Activated naive CD4-positive, alpha-beta T cell treated with anti-CD3 and anti-CD28 coated beads for 36 hours (primary cell): ENCODE measurements at regions not wholly inside any gene's neighbourhood (a gene's known extent, or its start where the extent isn't known, plus 50 kb on each side); places are given as distances from the start of the nearest gene placed in this dataset.

Experiments
- CTCF ChIA-PET: fragments of 350-600 bp; sonication (Branson Sonifier 250); formaldehyde crosslinking; loops from one replicate; lab custom pipeline; 2021; ENCODE audit warnings: antibody characterized with exemption; lab: Charles Lee
- DNase-seq: peaks from one replicate; pipeline ENCODE4 v3.0.0-alpha.2; 2020
- H3K27ac Mint-ChIP-seq: one replicate; pipeline ENCODE4 v1.8.0; 2021; ENCODE audit warnings: mild to moderate bottlenecking, mixed read lengths
- H3K27me3 Mint-ChIP-seq: one replicate; pipeline ENCODE4 v1.8.0; 2021; ENCODE audit warnings: low read depth, mixed read lengths
- H3K36me3 Mint-ChIP-seq: one replicate; pipeline ENCODE4 v1.8.0; 2021; ENCODE audit warnings: low read depth, mixed read lengths
- H3K4me1 Mint-ChIP-seq: one replicate; pipeline ENCODE4 v1.8.0; 2021; ENCODE audit warnings: low read depth, mixed read lengths
- H3K4me3 Mint-ChIP-seq: one replicate; pipeline ENCODE4 v1.8.0; 2021; ENCODE audit warnings: mild to moderate bottlenecking, moderate library complexity, mixed read lengths
- H3K9me3 Mint-ChIP-seq: one replicate; pipeline ENCODE4 v1.8.0; 2021; ENCODE audit warnings: mixed read lengths
- intact Hi-C: fragments of 100-400 bp; cut with micrococcal nuclease; formaldehyde crosslinking; loops from one replicate; pipeline ENCODE4 v1.15.1; 2023

DNA sequence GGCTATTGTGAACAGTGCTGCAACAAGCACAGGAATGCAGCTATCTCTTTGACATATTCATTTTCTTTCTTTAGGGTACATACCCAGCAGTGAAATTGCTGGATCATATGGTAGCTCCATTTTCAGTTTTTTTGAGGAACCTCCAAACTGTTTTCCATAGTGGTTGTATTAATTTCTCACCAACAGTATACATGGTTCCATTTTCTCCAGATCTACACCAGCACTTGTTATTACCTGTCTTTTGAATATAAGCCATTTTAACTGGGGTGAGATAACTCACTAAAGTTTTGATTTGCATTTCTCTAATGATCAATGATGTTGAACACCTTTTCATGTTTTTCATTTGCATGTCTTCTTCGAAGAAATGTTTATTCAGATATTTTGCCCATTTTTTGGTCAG is 241.1 kb upstream of the AGTR2 start:
- Mint-ChIP-seq H3K4me1 (no peaks in the 10 kb centered on the region), H3K27me3 (no peaks in the 10 kb centered on the region), H3K36me3 (no peaks in the 10 kb centered on the region), H3K4me3 (no peak overlapping the region), H3K9me3 (peaks cover 21% of the 10 kb centered on the region), H3K27ac (no peak overlapping the region)
- no peak for DNase-seq
- CTCF ChIA-PET = no interaction called here
- intact Hi-C loops = no loop called here

DNA sequence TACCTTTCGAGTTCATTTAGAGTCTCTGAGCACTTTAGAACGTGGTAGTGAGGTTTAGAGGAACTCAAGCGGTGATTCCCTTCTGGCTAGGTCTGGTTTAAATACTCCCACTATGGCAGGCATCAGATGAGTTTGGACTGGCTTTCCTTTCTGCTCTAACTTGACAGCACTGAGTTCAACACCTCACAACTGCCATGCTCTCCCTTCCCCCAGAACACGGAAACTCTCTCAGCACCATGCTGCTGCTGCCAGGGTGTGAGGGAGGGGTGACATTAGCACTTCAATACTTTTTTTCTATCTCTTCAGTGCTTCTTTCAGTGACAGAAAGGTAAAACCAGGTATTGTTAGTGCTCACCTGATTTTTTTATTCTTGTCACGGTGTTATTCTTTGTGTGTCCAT is 234.5 kb upstream of the AGTR2 start:
- CTCF ChIA-PET = no interaction called here
- Mint-ChIP-seq H3K36me3 (no peaks in the 10 kb centered on the region), H3K9me3 (peaks cover 2% of the 10 kb centered on the region), H3K27ac (no peak overlapping the region), H3K4me1 (no peaks in the 10 kb centered on the region), H3K27me3 (no peaks in the 10 kb centered on the region), H3K4me3 (no peak overlapping the region)
- intact Hi-C loops = no loop called here
- no peak for DNase-seq

DNA sequence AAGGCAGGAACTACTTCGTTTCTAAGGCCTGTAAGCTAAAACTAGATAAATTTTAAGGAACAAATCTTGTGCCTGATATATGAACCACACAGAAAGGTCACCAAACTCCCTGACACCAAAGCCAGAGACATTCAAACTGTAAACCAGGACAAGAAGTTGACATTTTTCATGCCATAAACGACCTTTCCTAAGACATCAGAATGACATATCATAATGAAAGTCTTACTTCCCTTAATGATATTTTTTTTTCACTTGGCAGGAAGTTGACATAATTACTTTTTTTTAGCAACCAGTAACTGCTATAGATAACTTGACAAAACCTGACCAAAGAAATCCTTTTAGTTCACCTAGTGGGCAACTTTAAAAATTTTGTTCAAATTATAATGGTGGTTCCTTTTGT is 231.5 kb upstream of the AGTR2 start:
- DNase-seq = no peak
- Mint-ChIP-seq H3K4me1 (no peaks in the 10 kb centered on the region), H3K27me3 (no peaks in the 10 kb centered on the region), H3K27ac (no peak overlapping the region), H3K9me3 (no peaks in the 10 kb centered on the region), H3K36me3 (no peaks in the 10 kb centered on the region), H3K4me3 (no peak overlapping the region)
- intact Hi-C loops = no loop called here
- CTCF ChIA-PET = interaction anchor here (0.7 kb wide), 1 partner anchor 228 kb away, joined by 3 read pairs; no protein-coding TSS in a partner anchor

DNA sequence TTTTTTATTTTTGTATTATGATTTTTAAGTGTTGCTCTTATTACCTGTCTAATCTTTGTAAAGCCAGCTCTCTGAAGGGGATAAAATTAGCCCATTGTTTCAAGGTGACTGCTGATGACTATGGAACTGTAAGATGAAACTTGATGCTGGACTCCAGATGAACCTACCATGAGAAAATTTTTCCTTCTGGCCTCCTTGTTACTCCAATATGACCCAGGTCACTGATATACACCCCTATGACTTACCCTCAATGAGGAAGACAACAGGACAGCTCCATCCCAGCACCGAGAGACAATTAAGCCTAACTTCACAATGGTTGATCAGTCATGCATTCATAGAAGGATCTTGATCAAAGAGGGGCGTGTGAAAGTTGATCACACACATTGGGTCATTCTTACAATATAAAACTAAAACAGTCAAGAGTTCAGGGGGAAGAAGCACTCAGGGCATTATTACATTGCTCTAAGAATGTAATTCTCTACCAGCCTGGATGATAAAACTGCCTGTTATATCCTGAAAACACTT is 230.8 kb upstream of the AGTR2 start:
- CTCF ChIA-PET = no interaction called here
- H3K27ac Mint-ChIP-seq = no peak overlapping the region
- intact Hi-C loops = no loop called here
- H3K36me3 Mint-ChIP-seq = no peaks in the 10 kb centered on the region
- H3K4me3 Mint-ChIP-seq = no peak overlapping the region
- H3K4me1 Mint-ChIP-seq = no peaks in the 10 kb centered on the region
- no peak for DNase-seq
- no peaks in the 10 kb centered on the region for H3K9me3 Mint-ChIP-seq
- no peaks in the 10 kb centered on the region for H3K27me3 Mint-ChIP-seq

DNA sequence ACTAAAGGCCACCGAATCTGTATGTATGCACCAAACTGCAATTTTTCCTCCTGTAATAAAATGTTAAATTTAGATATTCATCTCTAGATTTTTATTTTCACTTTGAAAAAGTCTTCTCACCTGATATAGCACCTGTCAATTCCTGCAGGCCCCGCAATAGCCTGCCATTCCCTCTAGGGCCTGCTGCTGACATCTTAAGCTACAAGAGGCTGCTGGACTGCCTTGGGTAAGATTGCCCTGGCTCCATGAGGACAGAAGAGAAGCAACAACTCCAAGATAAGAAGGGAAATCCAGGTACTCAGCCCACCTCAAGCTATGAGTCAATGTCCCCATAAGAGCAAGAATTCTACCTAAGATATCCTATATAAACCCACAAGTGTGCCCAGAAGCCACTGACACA is 230.2 kb upstream of the AGTR2 start:
- Mint-ChIP-seq H3K36me3 (no peaks in the 10 kb centered on the region), H3K4me3 (no peak overlapping the region), H3K27me3 (no peaks in the 10 kb centered on the region), H3K27ac (no peak overlapping the region), H3K9me3 (no peaks in the 10 kb centered on the region), H3K4me1 (no peaks in the 10 kb centered on the region)
- no peak for DNase-seq
- CTCF ChIA-PET = no interaction called here
- intact Hi-C loops = no loop called here

DNA sequence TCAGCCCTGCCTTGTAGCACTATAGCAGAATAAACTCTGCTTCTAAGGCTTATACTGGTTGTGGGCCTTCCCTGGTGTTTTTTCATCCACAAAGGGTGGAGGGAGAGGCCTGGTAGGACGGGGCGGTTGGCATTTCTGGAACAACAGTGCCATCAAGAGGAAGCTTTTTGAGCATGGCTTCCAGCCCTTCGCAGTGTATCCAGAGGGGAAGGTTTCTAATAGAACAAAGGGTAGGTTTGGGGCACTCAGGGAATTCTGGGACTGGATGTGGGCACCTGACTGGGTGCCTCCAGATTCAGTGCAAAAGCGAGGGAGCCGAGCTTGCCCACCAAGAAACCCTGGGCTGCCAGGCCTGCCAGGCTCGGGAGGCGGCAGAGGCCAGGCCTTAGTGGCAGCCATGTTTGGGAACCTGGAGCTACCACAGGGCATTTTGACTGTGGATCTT is 229.6 kb upstream of the AGTR2 start:
- Mint-ChIP-seq H3K4me3 (no peak overlapping the region), H3K4me1 (no peaks in the 10 kb centered on the region), H3K27ac (no peak overlapping the region), H3K9me3 (no peaks in the 10 kb centered on the region), H3K36me3 (no peaks in the 10 kb centered on the region), H3K27me3 (no peaks in the 10 kb centered on the region)
- CTCF ChIA-PET = interaction anchor here (0.7 kb wide), 1 partner anchor 385 kb away, joined by 3 read pairs; no protein-coding TSS in a partner anchor
- DNase-seq = no peak
- intact Hi-C loops = no loop called here

DNA sequence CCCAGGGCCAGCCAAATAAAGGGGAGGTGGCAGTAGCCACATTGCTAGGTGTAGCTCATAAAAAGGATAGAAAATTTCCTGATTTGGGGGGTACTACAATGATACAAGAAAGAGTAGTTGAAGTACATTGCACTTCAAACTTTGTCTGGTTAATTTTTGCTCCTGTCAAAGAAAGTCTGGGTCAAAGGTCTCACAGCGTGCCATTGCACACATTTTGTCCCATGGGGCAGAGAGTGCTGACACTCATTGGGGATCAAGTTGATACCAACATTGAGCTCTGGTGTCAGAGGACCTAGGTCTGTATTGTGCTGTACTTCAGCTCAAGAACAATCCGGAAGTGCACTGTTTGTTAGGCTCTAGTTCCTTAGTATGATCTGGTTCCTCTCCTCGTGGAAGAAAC is 229.2 kb upstream of the AGTR2 start:
- Mint-ChIP-seq H3K27ac (no peak overlapping the region), H3K27me3 (no peaks in the 10 kb centered on the region), H3K4me3 (no peak overlapping the region), H3K4me1 (no peaks in the 10 kb centered on the region), H3K9me3 (no peaks in the 10 kb centered on the region), H3K36me3 (no peaks in the 10 kb centered on the region)
- CTCF ChIA-PET = interaction anchor here (0.7 kb wide), 1 partner anchor 386 kb away, joined by 3 read pairs; no protein-coding TSS in a partner anchor
- DNase-seq = no peak
- intact Hi-C loops = no loop called here

DNA sequence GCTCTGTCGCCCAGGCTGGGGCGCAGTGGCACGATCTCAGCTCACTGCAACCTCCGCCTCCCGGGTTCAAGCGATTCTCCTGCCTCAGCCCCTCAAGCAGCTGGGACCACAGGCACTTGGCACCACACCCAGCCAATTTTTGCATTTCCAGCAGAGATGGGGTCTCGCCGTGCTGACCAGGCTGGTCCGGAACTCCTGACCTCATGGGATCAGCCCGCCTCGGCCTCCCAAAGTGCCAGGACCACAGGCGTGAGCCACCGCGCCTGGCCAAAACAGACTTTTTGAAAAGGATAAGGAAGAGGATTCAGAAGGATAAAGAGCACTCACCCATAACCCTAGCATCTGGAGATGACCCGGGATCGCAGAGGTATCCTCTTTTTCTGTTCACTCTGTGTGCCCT is 224.5 kb upstream of the AGTR2 start:
- Mint-ChIP-seq H3K4me3 (no peak overlapping the region), H3K4me1 (no peaks in the 10 kb centered on the region), H3K9me3 (peaks cover 2% of the 10 kb centered on the region), H3K27ac (no peak overlapping the region), H3K27me3 (no peaks in the 10 kb centered on the region), H3K36me3 (no peaks in the 10 kb centered on the region)
- DNase-seq = no peak
- intact Hi-C loops = no loop called here
- CTCF ChIA-PET = no interaction called here

DNA sequence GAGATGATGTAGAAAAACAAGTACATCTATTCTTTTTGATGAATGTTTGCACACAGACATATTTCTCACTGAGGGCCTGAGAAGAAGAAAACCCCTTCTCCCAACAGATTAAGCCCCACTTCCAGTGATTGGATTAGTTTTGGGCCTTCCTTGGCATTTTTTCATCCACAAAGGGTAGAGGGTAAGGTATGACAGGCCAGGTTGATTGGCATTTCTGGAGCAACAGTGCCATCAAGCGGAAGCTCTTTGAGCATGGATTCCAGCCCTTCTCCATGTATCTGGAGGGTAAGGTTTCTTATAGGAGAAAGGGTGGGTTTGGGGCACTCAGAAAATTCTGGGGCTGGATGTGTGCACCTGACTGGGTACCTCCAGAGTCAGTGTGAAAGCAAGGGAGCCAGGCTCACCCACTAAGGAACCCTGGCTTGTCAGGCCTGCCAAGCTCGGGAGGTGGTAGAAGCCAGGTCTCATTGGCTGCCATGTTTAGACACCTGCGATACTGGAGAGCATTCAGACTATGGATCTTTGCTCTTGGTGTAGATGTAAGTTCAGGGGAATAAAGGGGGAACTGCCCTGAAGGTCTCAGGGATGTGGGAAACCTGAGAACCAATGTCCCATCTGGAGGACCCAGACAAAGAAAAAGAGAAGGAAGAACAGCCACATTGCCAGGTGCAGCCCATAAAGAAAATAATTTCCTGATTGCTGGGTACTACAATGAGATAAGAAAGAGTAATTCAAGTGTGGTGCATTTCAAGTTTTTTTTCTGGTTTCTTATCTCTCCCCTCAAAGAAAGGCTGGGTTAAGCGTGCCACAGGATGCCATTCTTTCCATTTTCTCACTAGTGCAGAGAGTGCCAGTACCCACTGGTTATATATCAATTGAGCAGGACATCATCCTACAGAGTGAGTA is 222.3 kb upstream of the AGTR2 start:
- H3K4me1 Mint-ChIP-seq = no peaks in the 10 kb centered on the region
- peaks cover 2% of the 10 kb centered on the region for H3K9me3 Mint-ChIP-seq
- intact Hi-C loops = no loop called here
- no peaks in the 10 kb centered on the region for H3K36me3 Mint-ChIP-seq
- no peak overlapping the region for H3K4me3 Mint-ChIP-seq
- no peak for DNase-seq
- no peak overlapping the region for H3K27ac Mint-ChIP-seq
- CTCF ChIA-PET = no interaction called here
- no peaks in the 10 kb centered on the region for H3K27me3 Mint-ChIP-seq

DNA sequence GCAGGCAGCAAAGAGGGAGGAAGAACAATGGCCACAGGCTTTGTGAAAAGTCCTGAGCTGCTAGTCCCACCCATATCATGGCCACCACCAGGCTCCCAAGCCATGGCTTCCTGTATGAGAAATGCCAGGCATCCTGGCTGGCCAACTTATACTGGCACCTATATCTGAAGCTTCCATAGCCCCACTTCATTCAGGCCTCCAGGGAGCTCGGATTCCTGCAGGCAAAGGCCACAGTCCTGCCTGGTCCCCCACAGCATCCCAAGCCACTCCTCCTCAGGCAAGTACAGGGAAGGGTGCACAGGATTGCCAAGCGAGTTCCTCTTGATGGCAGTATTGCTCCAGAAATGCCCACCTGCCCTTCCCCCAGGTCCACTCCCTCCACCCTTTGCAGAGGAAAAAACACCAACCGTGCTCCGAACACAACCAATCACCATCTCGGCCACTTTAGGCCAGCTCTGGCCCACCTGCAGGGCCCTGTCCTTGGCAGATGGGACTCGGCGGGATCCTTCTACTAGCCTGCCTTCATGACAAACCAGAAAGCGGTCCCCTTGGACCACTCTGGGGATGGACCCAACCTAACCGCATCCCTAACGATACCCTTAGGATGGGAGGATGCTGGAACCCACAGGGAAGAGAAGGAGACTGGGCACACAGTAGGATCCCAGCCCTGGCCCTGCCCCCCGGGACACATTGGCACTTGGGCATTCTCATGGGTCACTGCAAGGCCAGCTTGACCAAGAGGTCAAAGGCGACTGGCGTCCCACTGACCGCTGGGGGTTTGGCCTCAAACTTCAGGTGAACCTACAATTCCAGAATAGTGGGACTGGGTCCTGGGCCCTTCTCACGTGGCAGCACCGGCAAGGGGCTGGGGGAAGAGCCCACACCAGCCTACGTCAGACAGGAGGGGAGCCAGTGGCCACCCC is 220.4 kb upstream of the AGTR2 start:
- DNase-seq = no peak
- H3K4me1 Mint-ChIP-seq = no peaks in the 10 kb centered on the region
- intact Hi-C loops = no loop called here
- no peaks in the 10 kb centered on the region for H3K36me3 Mint-ChIP-seq
- CTCF ChIA-PET = no interaction called here
- H3K27ac Mint-ChIP-seq = no peak overlapping the region
- H3K4me3 Mint-ChIP-seq = no peak overlapping the region
- no peaks in the 10 kb centered on the region for H3K27me3 Mint-ChIP-seq
- H3K9me3 Mint-ChIP-seq = peaks cover 2% of the 10 kb centered on the region

DNA sequence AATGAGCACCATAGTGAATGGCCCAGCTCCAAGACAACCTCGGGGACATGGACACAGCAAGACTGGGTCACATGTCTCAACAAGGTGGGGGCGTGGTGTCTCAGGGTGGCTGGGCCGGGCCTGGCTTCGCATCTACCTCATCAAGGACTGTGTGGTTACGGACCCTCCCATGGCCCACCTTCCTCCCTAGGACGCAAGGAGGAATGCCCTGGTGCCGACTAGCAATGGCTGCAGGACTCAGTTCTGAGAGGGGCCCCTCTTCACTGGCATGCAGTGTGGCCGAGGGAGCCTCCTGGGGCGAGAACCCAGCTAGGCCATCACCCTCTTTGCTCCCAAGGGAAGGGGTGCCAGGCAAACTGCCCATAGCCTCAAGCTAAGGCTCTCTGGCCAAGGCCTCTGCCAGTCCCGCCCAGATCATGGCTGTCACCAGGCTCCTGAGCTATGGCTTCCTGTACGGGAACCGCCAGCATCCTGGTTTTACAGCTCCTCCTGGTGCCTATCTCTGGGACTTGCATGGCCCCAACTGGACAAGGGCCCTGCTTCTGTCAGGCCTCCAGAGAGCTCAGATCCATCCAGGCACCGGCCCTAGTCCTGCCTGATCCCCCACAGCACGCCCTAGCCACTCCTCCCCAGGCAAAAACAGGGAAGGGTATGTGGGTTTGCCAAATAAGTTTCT is 218.0 kb upstream of the AGTR2 start:
- intact Hi-C loops = no loop called here
- CTCF ChIA-PET = no interaction called here
- no peak overlapping the region for H3K27ac Mint-ChIP-seq
- H3K27me3 Mint-ChIP-seq = no peaks in the 10 kb centered on the region
- no peak for DNase-seq
- H3K36me3 Mint-ChIP-seq = no peaks in the 10 kb centered on the region
- no peaks in the 10 kb centered on the region for H3K4me1 Mint-ChIP-seq
- H3K9me3 Mint-ChIP-seq = no peaks in the 10 kb centered on the region
- H3K4me3 Mint-ChIP-seq = no peak overlapping the region
